ENCODE measurements at regions not wholly inside any gene's neighbourhood (a gene's known extent, or its start where the extent isn't known, plus 50 kb on each side); places are given as distances from the start of the nearest gene placed in this dataset.

DNA sequence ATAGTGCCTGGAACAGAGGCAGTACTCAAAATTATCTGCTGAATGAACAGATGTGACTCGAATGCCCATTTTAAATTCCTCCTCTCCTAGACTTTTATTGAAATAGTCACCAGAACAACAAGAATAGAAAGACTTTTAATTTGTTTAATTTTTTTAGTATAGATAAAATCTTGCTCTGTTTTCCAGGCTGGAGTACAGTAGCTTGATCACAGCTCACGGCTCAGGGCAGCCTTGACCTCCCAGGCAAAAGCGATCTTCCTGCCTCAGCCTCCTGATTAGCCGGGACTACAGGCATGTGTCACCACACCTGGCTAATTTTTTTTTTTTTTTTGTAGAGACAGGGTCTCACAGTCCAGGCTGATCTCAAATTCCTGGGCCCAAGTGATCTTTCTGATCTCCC, 120.9 kb upstream of the FREM2 start:
- TF ChIP-seq POLR2A (IDR thresholded peaks at IDR 0.05) = no peak
- no peak for TF ChIP-seq POLR2AphosphoS5 (IDR thresholded peaks at IDR 0.05)
- TF ChIP-seq, protein P1, sequence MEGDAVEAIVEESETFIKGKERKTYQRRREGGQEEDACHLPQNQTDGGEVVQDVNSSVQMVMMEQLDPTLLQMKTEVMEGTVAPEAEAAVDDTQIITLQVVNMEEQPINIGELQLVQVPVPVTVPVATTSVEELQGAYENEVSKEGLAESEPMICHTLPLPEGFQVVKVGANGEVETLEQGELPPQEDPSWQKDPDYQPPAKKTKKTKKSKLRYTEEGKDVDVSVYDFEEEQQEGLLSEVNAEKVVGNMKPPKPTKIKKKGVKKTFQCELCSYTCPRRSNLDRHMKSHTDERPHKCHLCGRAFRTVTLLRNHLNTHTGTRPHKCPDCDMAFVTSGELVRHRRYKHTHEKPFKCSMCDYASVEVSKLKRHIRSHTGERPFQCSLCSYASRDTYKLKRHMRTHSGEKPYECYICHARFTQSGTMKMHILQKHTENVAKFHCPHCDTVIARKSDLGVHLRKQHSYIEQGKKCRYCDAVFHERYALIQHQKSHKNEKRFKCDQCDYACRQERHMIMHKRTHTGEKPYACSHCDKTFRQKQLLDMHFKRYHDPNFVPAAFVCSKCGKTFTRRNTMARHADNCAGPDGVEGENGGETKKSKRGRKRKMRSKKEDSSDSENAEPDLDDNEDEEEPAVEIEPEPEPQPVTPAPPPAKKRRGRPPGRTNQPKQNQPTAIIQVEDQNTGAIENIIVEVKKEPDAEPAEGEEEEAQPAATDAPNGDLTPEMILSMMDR (IDR thresholded peaks at IDR 0.05) = no peak
